OCI-LY3 (cell line): ENCODE measurements at regions not wholly inside any gene's neighbourhood (a gene's known extent, or its start where the extent isn't known, plus 50 kb on each side); places are given as distances from the start of the nearest gene placed in this dataset.

ENCODE experiments used
- H2AFZ ChIP-seq: fragments of 200-600, 300-600 bp; shearing (Covaris generic); 2 replicates; pipeline ENCODE4 v1.6.0; 2014; ENCODE audit warnings: antibody characterized with exemption, low read depth, low read length
- H3K27ac ChIP-seq: fragments of 200-600, 300-600 bp; sonication (generic); 2 replicates; pipeline ENCODE4 v1.5.1; 2014; ENCODE audit warnings: mild to moderate bottlenecking, low read length, moderate library complexity, mixed read lengths
- H3K27me3 ChIP-seq: fragments of 200-600, 300-600 bp; sonication (generic); 2 replicates; pipeline ENCODE4 v1.6.1; 2014; ENCODE audit warnings: low read depth, low read length, mixed read lengths
- H3K36me3 ChIP-seq: fragments of 200-600, 300-600 bp; sonication (generic); replicated peaks from 2 replicates; pipeline ENCODE3; 2014; ENCODE audit warnings: low read depth, low read length, mixed read lengths
- H3K4me1 ChIP-seq: fragments of 300-600, 200-600 bp; sonication (generic); 2 replicates; pipeline ENCODE4 v1.6.1; 2014; ENCODE audit warnings: low read length, mixed read lengths
- H3K4me2 ChIP-seq: fragments of 200-600, 300-600 bp; sonication (generic); 2 replicates; pipeline ENCODE4 v1.6.1; 2014; ENCODE audit warnings: low read length, mixed read lengths
- H3K4me3 ChIP-seq: fragments of 300-600, 200-600 bp; sonication (generic); 2 replicates; pipeline ENCODE4 v1.5.1; 2014; ENCODE audit warnings: antibody characterized with exemption, mild to moderate bottlenecking, low read length, moderate library complexity
- H3K79me2 ChIP-seq: fragments of 300-600, 200-600 bp; shearing (Covaris generic); 2 replicates; pipeline ENCODE4 v1.6.1; 2014; ENCODE audit warnings: mild to moderate bottlenecking, low read length, mixed read lengths
- H3K9ac ChIP-seq: fragments of 300-600, 200-600 bp; shearing (Covaris generic); 2 replicates; pipeline ENCODE4 v1.6.0; 2014; ENCODE audit warnings: mild to moderate bottlenecking, low read length, moderate library complexity
- H3K9me3 ChIP-seq: fragments of 200-600, 300-600 bp; shearing (Covaris generic); 2 replicates; pipeline ENCODE4 v1.6.1; 2014; ENCODE audit warnings: low read length, mixed read lengths; ENCODE audit not compliant: insufficient read depth
- H4K20me1 ChIP-seq: fragments of 200-600, 300-600 bp; sonication (generic); 2 replicates; pipeline ENCODE4 v1.6.1; 2016; ENCODE audit warnings: low read length, mixed read lengths; ENCODE audit not compliant: insufficient read depth
- EZH2phosphoT487 ChIP-seq: fragments of 200-600 bp; shearing (Covaris generic); IDR thresholded peaks from 2 replicates; pipeline ENCODE4 v1.6.1; 2018; ENCODE audit warnings: antibody characterized with exemption, mixed run types, low read depth
- TF ChIP-seq, protein P1 (sequence below): fragments of 200-600, 300-600 bp; sonication (generic); IDR thresholded peaks from 2 replicates; pipeline ENCODE4 v1.5.1; 2014; ENCODE audit warnings: antibody characterized with exemption, low read length, low read depth

DNA sequence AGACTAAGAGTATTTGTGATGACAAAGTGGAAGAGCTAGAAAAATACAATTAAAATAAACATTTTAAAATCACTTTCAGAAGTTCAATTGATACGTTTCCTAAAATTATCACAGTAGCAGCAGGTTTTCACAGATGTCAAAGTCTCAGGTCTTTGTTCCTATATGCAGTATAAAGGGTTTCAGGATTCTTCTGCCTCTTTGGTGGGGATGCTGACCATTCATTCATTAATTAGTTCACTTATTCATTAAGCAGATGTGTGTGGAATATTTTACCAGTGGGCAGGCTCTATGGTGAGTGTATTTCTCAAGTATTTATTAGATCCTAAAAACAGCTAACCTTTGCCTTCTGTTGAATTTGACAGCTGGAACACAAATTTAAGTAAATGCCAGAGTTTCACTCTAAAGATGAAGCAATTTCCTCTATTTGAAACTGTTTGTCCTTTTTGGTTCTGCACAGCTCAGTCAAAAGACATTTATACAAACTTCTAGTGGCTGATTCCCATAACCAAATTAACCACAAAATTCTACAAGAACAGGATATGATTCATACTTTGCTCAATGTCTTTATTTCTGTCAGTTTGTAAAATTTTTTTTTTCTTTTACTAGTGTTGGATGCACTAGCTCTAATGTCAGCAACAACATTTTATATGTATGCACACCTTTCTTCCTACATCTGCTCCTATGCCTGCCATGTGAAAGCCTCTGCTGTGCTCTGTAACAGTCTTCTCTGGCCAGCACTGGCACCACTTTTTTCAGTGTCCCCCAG is 75.9 kb upstream of the PRR16 start:
- no peaks in the 10 kb centered on the region for H4K20me1 ChIP-seq
- no peaks in the 10 kb centered on the region for H3K9me3 ChIP-seq
- TF ChIP-seq EZH2phosphoT487, result no peak
- TF ChIP-seq, protein P1, sequence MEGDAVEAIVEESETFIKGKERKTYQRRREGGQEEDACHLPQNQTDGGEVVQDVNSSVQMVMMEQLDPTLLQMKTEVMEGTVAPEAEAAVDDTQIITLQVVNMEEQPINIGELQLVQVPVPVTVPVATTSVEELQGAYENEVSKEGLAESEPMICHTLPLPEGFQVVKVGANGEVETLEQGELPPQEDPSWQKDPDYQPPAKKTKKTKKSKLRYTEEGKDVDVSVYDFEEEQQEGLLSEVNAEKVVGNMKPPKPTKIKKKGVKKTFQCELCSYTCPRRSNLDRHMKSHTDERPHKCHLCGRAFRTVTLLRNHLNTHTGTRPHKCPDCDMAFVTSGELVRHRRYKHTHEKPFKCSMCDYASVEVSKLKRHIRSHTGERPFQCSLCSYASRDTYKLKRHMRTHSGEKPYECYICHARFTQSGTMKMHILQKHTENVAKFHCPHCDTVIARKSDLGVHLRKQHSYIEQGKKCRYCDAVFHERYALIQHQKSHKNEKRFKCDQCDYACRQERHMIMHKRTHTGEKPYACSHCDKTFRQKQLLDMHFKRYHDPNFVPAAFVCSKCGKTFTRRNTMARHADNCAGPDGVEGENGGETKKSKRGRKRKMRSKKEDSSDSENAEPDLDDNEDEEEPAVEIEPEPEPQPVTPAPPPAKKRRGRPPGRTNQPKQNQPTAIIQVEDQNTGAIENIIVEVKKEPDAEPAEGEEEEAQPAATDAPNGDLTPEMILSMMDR, result no peak
- H3K4me3 ChIP-seq, result no peak overlapping the region
- no peak overlapping the region for H3K4me2 ChIP-seq
- H3K4me1 ChIP-seq, result peaks cover 9% of the 10 kb centered on the region
- no peaks in the 10 kb centered on the region for H3K36me3 ChIP-seq
- H3K27ac ChIP-seq, result no peak overlapping the region
- no peaks in the 10 kb centered on the region for H3K79me2 ChIP-seq
- H3K9ac ChIP-seq, result no peak overlapping the region
- no peaks in the 10 kb centered on the region for H3K27me3 ChIP-seq
- no peak overlapping the region for H2AFZ ChIP-seq

DNA sequence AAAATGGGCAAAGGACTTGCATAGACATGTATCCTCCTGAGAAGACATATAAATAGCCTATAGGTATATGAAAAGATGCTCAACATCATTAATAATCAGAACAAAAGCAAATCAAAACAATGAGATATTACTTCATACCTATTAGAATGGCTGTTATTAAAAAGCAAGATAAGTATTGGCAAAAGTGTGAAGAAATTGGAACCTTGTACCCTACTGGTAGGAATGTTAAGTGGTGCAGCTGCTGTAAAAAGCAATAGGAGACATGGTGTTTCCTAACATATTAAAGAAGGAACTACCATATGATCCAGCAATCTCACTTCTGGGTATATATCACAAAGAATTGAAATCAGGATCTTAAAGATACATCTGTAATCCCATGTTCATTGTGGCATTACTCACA is 69.8 kb upstream of the PRR16 start:
- no peaks in the 10 kb centered on the region for H3K36me3 ChIP-seq
- H3K4me2 ChIP-seq, result no peak overlapping the region
- no peaks in the 10 kb centered on the region for H3K79me2 ChIP-seq
- no peak overlapping the region for H2AFZ ChIP-seq
- H3K27me3 ChIP-seq, result no peaks in the 10 kb centered on the region
- no peak overlapping the region for H3K9ac ChIP-seq
- H3K9me3 ChIP-seq, result no peaks in the 10 kb centered on the region
- H4K20me1 ChIP-seq, result no peaks in the 10 kb centered on the region
- TF ChIP-seq EZH2phosphoT487, result no peak
- TF ChIP-seq, protein P1, result no peak
- no peak overlapping the region for H3K27ac ChIP-seq
- H3K4me1 ChIP-seq, result no peaks in the 10 kb centered on the region
- no peak overlapping the region for H3K4me3 ChIP-seq

DNA sequence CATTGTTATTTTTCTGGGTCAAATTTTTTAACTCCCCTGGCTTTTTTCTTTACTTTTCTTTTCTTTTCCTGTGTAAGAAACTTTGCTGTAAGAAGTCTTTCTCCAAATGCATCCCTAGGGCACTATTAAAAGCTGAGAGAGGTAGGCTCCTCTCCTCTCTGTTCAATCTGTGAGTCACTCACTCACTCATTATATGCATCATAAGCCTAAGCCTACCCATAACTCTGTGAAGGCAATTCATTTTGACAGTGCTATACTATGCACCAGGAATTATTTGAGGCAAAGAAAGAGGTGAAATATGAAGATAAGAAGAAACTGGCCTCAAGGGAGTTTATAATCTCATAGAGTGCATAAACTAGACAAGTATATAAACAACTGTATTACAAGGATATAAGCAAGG is 67.9 kb upstream of the PRR16 start:
- Histone ChIP-seq H3K79me2 (no peaks in the 10 kb centered on the region), H3K4me1 (no peaks in the 10 kb centered on the region), H3K9me3 (no peaks in the 10 kb centered on the region), H3K4me2 (no peak overlapping the region), H4K20me1 (no peaks in the 10 kb centered on the region), H3K36me3 (no peaks in the 10 kb centered on the region), H3K27me3 (no peaks in the 10 kb centered on the region), H3K27ac (no peak overlapping the region), H3K9ac (no peak overlapping the region), H3K4me3 (no peak overlapping the region), H2AFZ (no peak overlapping the region)
- TF ChIP-seq EZH2phosphoT487, result no peak
- TF ChIP-seq, protein P1, result no peak

DNA sequence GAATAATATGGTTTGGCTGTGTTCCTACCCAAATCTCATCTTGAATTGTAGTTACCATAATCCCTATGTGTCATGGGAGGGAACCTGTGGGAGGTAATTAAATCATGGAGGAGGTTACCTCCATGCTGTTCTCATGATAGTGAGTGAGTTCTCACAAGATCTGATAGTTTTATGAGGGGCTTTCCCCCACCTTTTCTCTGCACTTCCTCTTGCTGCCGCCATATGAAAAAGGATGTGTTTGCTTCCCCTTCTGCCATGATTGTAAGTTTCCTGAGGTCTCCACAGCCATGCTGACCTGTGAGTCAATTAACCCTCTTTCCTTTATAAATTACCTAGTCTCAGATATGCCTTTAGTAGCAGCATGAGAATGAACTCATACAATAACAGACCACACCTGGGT is 63.7 kb upstream of the PRR16 start:
- Histone ChIP-seq H3K27ac (no peak overlapping the region), H3K4me1 (no peaks in the 10 kb centered on the region; the same call in 1 of the 2 replicates), H3K4me2 (no peak overlapping the region), H3K36me3 (no peaks in the 10 kb centered on the region), H2AFZ (no peak overlapping the region), H3K9ac (no peak overlapping the region), H4K20me1 (no peaks in the 10 kb centered on the region), H3K9me3 (no peaks in the 10 kb centered on the region), H3K79me2 (no peaks in the 10 kb centered on the region), H3K4me3 (no peak overlapping the region), H3K27me3 (no peaks in the 10 kb centered on the region)
- TF ChIP-seq EZH2phosphoT487, result no peak
- TF ChIP-seq, protein P1, result no peak
